Thyroid gland (tissue), 4 donors: ENCODE measurements at regions not wholly inside any gene's neighbourhood (a gene's known extent, or its start where the extent isn't known, plus 50 kb on each side); places are given as distances from the start of the nearest gene placed in this dataset.

Source experiments
- CTCF ChIP-seq, 6 experiments: fragments of 200-600 bp in 3 of 6; fragments of 450-650 bp in 3 of 6; sonication (generic) in 3 of 6; IDR thresholded peaks; one replicate each; pipeline ENCODE4 v1.5.1; 2016 to 2019; ENCODE audit warnings: antibody characterized with exemption in 6 of 6, mild to moderate bottlenecking in 2 of 6, inconsistent platforms in 1 of 6, moderate library complexity in 1 of 6
- POLR2A ChIP-seq, 2 donors: fragments of 450-650 bp; IDR thresholded peaks; one replicate each; pipeline ENCODE4 v1.6.1; 2017; ENCODE audit warnings: antibody characterized with exemption in 2 of 2, mild to moderate bottlenecking in 2 of 2, moderate library complexity in 1 of 2

GRCh38 chr9:89821081-89821480 is 216.3 kb downstream of the GADD45G start:
- TF ChIP-seq CTCF (IDR thresholded peaks at IDR 0.05) (no peak), POLR2A (IDR thresholded peaks at IDR 0.05) (no peak)
